ENCODE measurements at regions not wholly inside any gene's neighbourhood (a gene's known extent, or its start where the extent isn't known, plus 50 kb on each side); places are given as distances from the start of the nearest gene placed in this dataset.
A peak's percentile ranks its signal among the peaks of the same experiment; 100 is the strongest.

DNA sequence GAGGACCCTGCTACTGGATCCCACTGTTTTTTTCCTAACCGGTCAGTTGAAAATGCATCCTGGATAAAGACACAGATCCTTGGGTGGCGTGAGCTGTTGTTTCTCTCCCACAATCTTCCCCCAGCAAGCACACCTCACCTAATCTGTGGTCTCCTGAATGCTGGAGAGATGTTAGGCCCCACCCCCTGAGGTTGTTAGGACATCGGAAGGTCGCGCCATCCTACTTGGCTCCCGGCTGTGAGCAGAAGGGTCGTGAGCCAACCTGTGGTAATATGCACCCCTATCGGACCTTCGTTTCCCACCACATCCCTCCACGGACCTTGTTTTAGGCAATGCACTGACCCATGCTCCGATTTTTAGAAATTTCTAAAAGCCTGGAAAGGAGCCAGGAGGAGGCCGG lies 89.9 kb upstream of the IPO9 start:
- Histone ChIP-seq H3K79me2 (ENCODE audit: insufficient read depth, low read length) (no peaks in the 10 kb centered on the region; the same call in 1 of the 2 replicates), H3K9me3 (ENCODE audit: control insufficient read depth in 1 of 2, insufficient read depth in 1 of 2, low read depth in 1 of 2, low read length in 2 of 2) (no peaks in the 10 kb centered on the region), H4K20me1 (ENCODE audit: insufficient read depth) (no peaks in the 10 kb centered on the region), H2AFZ (ENCODE audit: low read depth, low read length, poor library complexity, severe bottlenecking) (no peak overlapping the region), H3K27me3 (ENCODE audit: insufficient read depth, low read length) (no peaks in the 10 kb centered on the region), H3K4me3 (replicated peaks in 1 of 2; ENCODE audit: low read depth in 1 of 2, low read length in 2 of 2) (peak overlapping the region; percentile 85 to 89), H3K4me2 (ENCODE audit: low read length) (peak overlapping the region; percentile 93), H3K27ac (ENCODE audit: low read depth, low read length) (peak overlapping the region; percentile 55), H3K36me3 (ENCODE audit: control insufficient read depth in 1 of 2, insufficient read depth in 2 of 2, low read length in 2 of 2) (no peaks in the 10 kb centered on the region), H3K4me1 (ENCODE audit: control insufficient read depth in 1 of 2, insufficient read depth in 2 of 2, low read length in 2 of 2) (peaks cover 19 to 48% of the 10 kb centered on the region in 2 experiments; a peak in 3 of 4 replicates), H3K9me2 (ENCODE audit: insufficient read depth) (no peaks in the 10 kb centered on the region), H3K9ac (ENCODE audit: low read length) (peak overlapping the region; percentile 77)
- TF ChIP-seq EZH2phosphoT487 (IDR thresholded peaks at IDR 0.05; ENCODE audit: borderline replicate concordance) (no peak), FOSL1 (IDR thresholded peaks at IDR 0.05; ENCODE audit: low read depth) (no peak)
- ATAC-seq, result peak; percentile 41
- TSS peak; percentile 59 for BruUV-seq (replicated peaks)
- ChIA-PET POLR2A (interaction anchor here (1.0 to 1.7 kb wide), 3 partner anchors 21 to 54 kb away, joined by 3 to 9 read pairs (median 3); no protein-coding TSS in a partner anchor), RAD21 (ENCODE audit: low non-redundant PET in 1 of 2, low total read pairs in 2 of 2, uncharacterized antibody in 2 of 2, unreplicated experiment in 2 of 2) (interaction anchor here in 1 of 2 experiments (1.7 kb wide), 1 partner anchor 24 kb away, joined by 4 read pairs; no protein-coding TSS in a partner anchor), CTCF (interaction anchor here (1.0 to 1.7 kb wide), 3 partner anchors 25 to 56 kb away, joined by 3 to 9 read pairs (median 8); no protein-coding TSS in a partner anchor)
- intact Hi-C loops (cut with micrococcal nuclease), result loop anchor here (2.0 kb wide), 1 partner anchor 26 kb away; no protein-coding TSS in a partner anchor
- no peak for DNase-seq (ENCODE audit: low read depth, low spot score)

DNA sequence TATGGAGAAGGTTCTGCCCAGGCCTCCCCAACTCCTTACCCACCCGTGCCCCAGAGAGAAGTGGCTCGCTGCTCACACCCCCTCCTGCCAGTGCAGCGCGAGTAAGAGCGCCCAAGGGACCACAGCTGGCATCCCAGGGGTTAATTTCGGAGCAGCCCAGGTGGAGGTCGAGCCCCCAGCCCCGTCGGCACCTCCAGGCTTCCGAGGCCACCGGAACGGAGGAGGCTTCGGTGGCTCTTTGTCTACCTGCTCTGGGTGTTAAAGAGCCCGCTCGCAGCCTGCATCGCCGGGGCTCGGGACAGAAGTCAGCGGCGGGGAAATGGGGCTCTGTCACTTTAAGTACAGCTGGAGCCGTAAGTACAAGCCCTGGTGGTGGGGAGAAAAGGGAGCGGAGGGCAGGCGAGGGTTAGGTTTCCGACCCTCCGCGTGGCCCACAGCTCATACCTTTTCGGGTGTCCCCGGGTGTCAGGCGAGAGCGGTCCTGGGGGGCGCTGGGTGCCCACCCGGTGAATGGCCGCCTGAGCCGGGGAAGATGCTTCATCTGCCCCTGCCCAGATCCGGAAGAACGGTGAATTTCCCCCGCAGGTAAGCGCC lies 89.4 kb upstream of the IPO9 start:
- Histone ChIP-seq H3K27me3 (ENCODE audit: insufficient read depth, low read length) (no peaks in the 10 kb centered on the region), H3K79me2 (ENCODE audit: insufficient read depth, low read length) (no peaks in the 10 kb centered on the region; the same call in 1 of the 2 replicates), H3K4me3 (replicated peaks in 1 of 2; ENCODE audit: low read depth in 1 of 2, low read length in 2 of 2) (peak overlapping the region; percentile 85 to 89), H3K36me3 (ENCODE audit: control insufficient read depth in 1 of 2, insufficient read depth in 2 of 2, low read length in 2 of 2) (no peaks in the 10 kb centered on the region), H3K4me2 (ENCODE audit: low read length) (peak overlapping the region; percentile 93), H3K9me2 (ENCODE audit: insufficient read depth) (no peaks in the 10 kb centered on the region), H3K9me3 (ENCODE audit: control insufficient read depth in 1 of 2, insufficient read depth in 1 of 2, low read depth in 1 of 2, low read length in 2 of 2) (no peaks in the 10 kb centered on the region), H3K27ac (ENCODE audit: low read depth, low read length) (peak overlapping the region; percentile 55), H4K20me1 (ENCODE audit: insufficient read depth) (no peaks in the 10 kb centered on the region), H2AFZ (ENCODE audit: low read depth, low read length, poor library complexity, severe bottlenecking) (no peak overlapping the region), H3K4me1 (ENCODE audit: control insufficient read depth in 1 of 2, insufficient read depth in 2 of 2, low read length in 2 of 2) (peaks cover 19 to 48% of the 10 kb centered on the region in 2 experiments; a peak in 3 of 4 replicates), H3K9ac (ENCODE audit: low read length) (peak overlapping the region; percentile 77)
- DNase-seq (ENCODE audit: low read depth, low spot score), result peak; percentile 61
- TF ChIP-seq JUND (IDR thresholded peaks at IDR 0.05), result no peak
- no peak for TF ChIP-seq YY1 (IDR thresholded peaks at IDR 0.05; ENCODE audit: extremely low read depth, insufficient replicate concordance, low read depth, low read length)
- peak; percentile 69 for TF ChIP-seq TCF7L2 (IDR thresholded peaks at IDR 0.05; ENCODE audit: borderline replicate concordance, extremely low read depth, insufficient read depth, insufficient read length)
- TF ChIP-seq, protein P1, sequence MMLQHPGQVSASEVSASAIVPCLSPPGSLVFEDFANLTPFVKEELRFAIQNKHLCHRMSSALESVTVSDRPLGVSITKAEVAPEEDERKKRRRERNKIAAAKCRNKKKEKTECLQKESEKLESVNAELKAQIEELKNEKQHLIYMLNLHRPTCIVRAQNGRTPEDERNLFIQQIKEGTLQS (IDR thresholded peaks at IDR 0.05), result no peak
- TF ChIP-seq SP1 (IDR thresholded peaks at IDR 0.05; ENCODE audit: low read depth), result peak; percentile 71
- TF ChIP-seq, protein P2, sequence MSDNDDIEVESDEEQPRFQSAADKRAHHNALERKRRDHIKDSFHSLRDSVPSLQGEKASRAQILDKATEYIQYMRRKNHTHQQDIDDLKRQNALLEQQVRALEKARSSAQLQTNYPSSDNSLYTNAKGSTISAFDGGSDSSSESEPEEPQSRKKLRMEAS (IDR thresholded peaks at IDR 0.05), result peak; percentile 98
- TF ChIP-seq, protein P3, sequence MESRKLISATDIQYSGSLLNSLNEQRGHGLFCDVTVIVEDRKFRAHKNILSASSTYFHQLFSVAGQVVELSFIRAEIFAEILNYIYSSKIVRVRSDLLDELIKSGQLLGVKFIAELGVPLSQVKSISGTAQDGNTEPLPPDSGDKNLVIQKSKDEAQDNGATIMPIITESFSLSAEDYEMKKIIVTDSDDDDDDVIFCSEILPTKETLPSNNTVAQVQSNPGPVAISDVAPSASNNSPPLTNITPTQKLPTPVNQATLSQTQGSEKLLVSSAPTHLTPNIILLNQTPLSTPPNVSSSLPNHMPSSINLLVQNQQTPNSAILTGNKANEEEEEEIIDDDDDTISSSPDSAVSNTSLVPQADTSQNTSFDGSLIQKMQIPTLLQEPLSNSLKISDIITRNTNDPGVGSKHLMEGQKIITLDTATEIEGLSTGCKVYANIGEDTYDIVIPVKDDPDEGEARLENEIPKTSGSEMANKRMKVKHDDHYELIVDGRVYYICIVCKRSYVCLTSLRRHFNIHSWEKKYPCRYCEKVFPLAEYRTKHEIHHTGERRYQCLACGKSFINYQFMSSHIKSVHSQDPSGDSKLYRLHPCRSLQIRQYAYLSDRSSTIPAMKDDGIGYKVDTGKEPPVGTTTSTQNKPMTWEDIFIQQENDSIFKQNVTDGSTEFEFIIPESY (IDR thresholded peaks at IDR 0.05; ENCODE audit: extremely low read depth, insufficient replicate concordance, low read length), result no peak
- TF ChIP-seq ZFX (IDR thresholded peaks at IDR 0.05), result peak; percentile 57
- TF ChIP-seq POLR2AphosphoS5 (IDR thresholded peaks at IDR 0.05; ENCODE audit: low read depth, low read length), result peak; percentile 59
- no peak for TF ChIP-seq CEBPB (IDR thresholded peaks at IDR 0.05; ENCODE audit: low read depth)
- BruUV-seq (replicated peaks), result no TSS peak
- POLR2A ChIA-PET, result interaction anchor here (1.0 to 1.7 kb wide), 3 partner anchors 21 to 54 kb away, joined by 3 to 9 read pairs (median 3); no protein-coding TSS in a partner anchor
- intact Hi-C loops (cut with micrococcal nuclease), result loop anchor here (2.0 kb wide), 1 partner anchor 27 kb away; no protein-coding TSS in a partner anchor
- ATAC-seq, result peak; percentile 90
- RAD21 ChIA-PET (ENCODE audit: low non-redundant PET in 1 of 2, low total read pairs in 2 of 2, uncharacterized antibody in 2 of 2, unreplicated experiment in 2 of 2), result interaction anchor here in 1 of 2 experiments (1.0 to 1.7 kb wide), 2 partner anchors 25 to 28 kb away, joined by 3 to 4 read pairs; no protein-coding TSS in a partner anchor
- CTCF ChIA-PET, result interaction anchor here (1.0 to 1.7 kb wide), 4 partner anchors 26 to 56 kb away, joined by 3 to 9 read pairs (median 6); no protein-coding TSS in a partner anchor
